ENCODE measurements at regions not wholly inside any gene's neighbourhood (a gene's known extent, or its start where the extent isn't known, plus 50 kb on each side); places are given as distances from the start of the nearest gene placed in this dataset.

GRCh38 chr4:12562476-12563140 is 921.5 kb downstream of the RAB28 start:
- H3K27ac Mint-ChIP-seq: no peak overlapping the region
- intact Hi-C loops (cut with micrococcal nuclease): no loop called here
- peaks cover 0 to 3% of the 10 kb centered on the region in 2 donors for H3K9me3 ChIP-seq (replicated peaks in 1 of 2; ENCODE audit: control insufficient read depth in 1 of 2, insufficient read depth in 1 of 2, low read length in 2 of 2)
- H3K9ac ChIP-seq (ENCODE audit: insufficient read depth, low read length, poor library complexity, severe bottlenecking): no peak overlapping the region
- peaks cover 0 to 6% (median 0%) of the 10 kb centered on the region in 7 donors for H3K9me3 Mint-ChIP-seq
- no peaks in the 10 kb centered on the region for H3K27me3 ChIP-seq (ENCODE audit: control insufficient read depth in 2 of 2, insufficient read depth in 2 of 2, low read length in 2 of 2)
- H2AFZ ChIP-seq (ENCODE audit: insufficient read depth, low read depth, low read length, poor library complexity, severe bottlenecking): no peak overlapping the region
- H3K27me3 Mint-ChIP-seq (ENCODE audit: low read depth in 3 of 3): no peaks in the 10 kb centered on the region
- no peaks in the 10 kb centered on the region for H4K20me1 ChIP-seq (ENCODE audit: insufficient read depth, low read length)
- no peak overlapping the region for H3K4me3 ChIP-seq (replicated peaks in 1 of 3; ENCODE audit: low read depth in 2 of 3, low read length in 3 of 3)
- 80% methylated on average over 1 of the region's 3 CpGs for WGBS (ENCODE audit: insufficient coverage)
- no peak for DNase-seq
- no peak overlapping the region for H3K4me2 ChIP-seq (replicated peaks; ENCODE audit: extremely low read depth, low read length, poor library complexity, severe bottlenecking)
- no peak overlapping the region for H3K4me3 Mint-ChIP-seq
- no peak for TF ChIP-seq CTCF (IDR thresholded peaks at IDR 0.05)
- H3K27ac ChIP-seq (ENCODE audit: low read depth in 1 of 2, low read length in 2 of 2): no peak overlapping the region
- H3K4me1 Mint-ChIP-seq: no peaks in the 10 kb centered on the region
- no peaks in the 10 kb centered on the region for H3K79me2 ChIP-seq (ENCODE audit: insufficient read depth, low read length)
- no peaks in the 10 kb centered on the region for H3K36me3 ChIP-seq (replicated peaks in 1 of 2; ENCODE audit: control insufficient read depth in 1 of 2, insufficient read depth in 2 of 2, low read length in 2 of 2)
- H3K4me1 ChIP-seq (ENCODE audit: control insufficient read depth in 1 of 2, insufficient read depth in 2 of 2, low read length in 2 of 2): no peaks in the 10 kb centered on the region
- no peaks in the 10 kb centered on the region for H3K36me3 Mint-ChIP-seq

- Histone ChIP-seq H3K36me3 (replicated peaks in 1 of 2; ENCODE audit: control insufficient read depth in 1 of 2, insufficient read depth in 2 of 2, low read length in 2 of 2) (no peaks in the 10 kb centered on the region), H3K4me1 (ENCODE audit: control insufficient read depth in 1 of 2, insufficient read depth in 2 of 2, low read length in 2 of 2) (no peaks in the 10 kb centered on the region), H3K4me3 (replicated peaks in 1 of 3; ENCODE audit: low read depth in 2 of 3, low read length in 3 of 3) (no peak overlapping the region), H2AFZ (ENCODE audit: insufficient read depth, low read depth, low read length, poor library complexity, severe bottlenecking) (no peak overlapping the region), H3K9me3 (replicated peaks in 1 of 2; ENCODE audit: control insufficient read depth in 1 of 2, insufficient read depth in 1 of 2, low read length in 2 of 2) (peaks cover 0 to 3% of the 10 kb centered on the region in 2 donors), H3K9ac (ENCODE audit: insufficient read depth, low read length, poor library complexity, severe bottlenecking) (no peak overlapping the region), H3K27ac (ENCODE audit: low read depth in 1 of 2, low read length in 2 of 2) (no peak overlapping the region), H4K20me1 (ENCODE audit: insufficient read depth, low read length) (no peaks in the 10 kb centered on the region), H3K27me3 (ENCODE audit: control insufficient read depth in 2 of 2, insufficient read depth in 2 of 2, low read length in 2 of 2) (no peaks in the 10 kb centered on the region), H3K79me2 (ENCODE audit: insufficient read depth, low read length) (no peaks in the 10 kb centered on the region), H3K4me2 (replicated peaks; ENCODE audit: extremely low read depth, low read length, poor library complexity, severe bottlenecking) (no peak overlapping the region)
- no peak for DNase-seq
- no peaks in the 10 kb centered on the region for H3K4me1 Mint-ChIP-seq
- no peak overlapping the region for H3K27ac Mint-ChIP-seq
- H3K4me3 Mint-ChIP-seq: no peak overlapping the region
- intact Hi-C loops (cut with micrococcal nuclease): no loop called here
- TF ChIP-seq CTCF (IDR thresholded peaks at IDR 0.05): no peak
- no peaks in the 10 kb centered on the region for H3K36me3 Mint-ChIP-seq
- peaks cover 0 to 6% (median 2%) of the 10 kb centered on the region in 7 donors for H3K9me3 Mint-ChIP-seq
- H3K27me3 Mint-ChIP-seq (ENCODE audit: low read depth in 3 of 3): no peaks in the 10 kb centered on the region
Observed at GRCh38 chr4:12562021-12562420, 922.1 kb downstream of the RAB28 start.
